OCI-LY1 (cell line): ENCODE measurements at regions not wholly inside any gene's neighbourhood (a gene's known extent, or its start where the extent isn't known, plus 50 kb on each side); places are given as distances from the start of the nearest gene placed in this dataset.

Source experiments
- CTCF ChIP-seq: fragments of 200-600 bp; sonication (generic), shearing (Covaris generic); IDR thresholded peaks from 2 replicates; pipeline ENCODE4 v1.5.1; 2017; ENCODE audit warnings: mild to moderate bottlenecking, antibody characterized with exemption, low read length, moderate library complexity, mixed read lengths
- EZH2 ChIP-seq: fragments of 200-600 bp; sonication (generic), shearing (Covaris generic); IDR thresholded peaks from 2 replicates; pipeline ENCODE4 v1.8.0; 2017; ENCODE audit warnings: borderline replicate concordance, mixed run types, mild to moderate bottlenecking, antibody characterized with exemption, low read length, moderate library complexity, mixed read lengths

GRCh38 chr2:222761888-222762287, 90.4 kb downstream of the MOGAT1 start:
- no peak for TF ChIP-seq CTCF
- no peak for TF ChIP-seq EZH2
